ENCODE measurements at regions not wholly inside any gene's neighbourhood (a gene's known extent, or its start where the extent isn't known, plus 50 kb on each side); places are given as distances from the start of the nearest gene placed in this dataset.

- TF ChIP-seq EZH2 (IDR thresholded peaks at IDR 0.05; ENCODE audit: low read length) (no peak), CTCF (optimal IDR thresholded peaks at IDR 0.05 in 1 of 3, IDR thresholded peaks at IDR 0.05 in 1 of 3, conservative IDR thresholded peaks at IDR 0.05 in 1 of 3; ENCODE audit: extremely low read depth in 1 of 3, insufficient read depth in 2 of 3, low read length in 3 of 3) (no peak)
Measured at GRCh38 chr18:22044474-22045220, 124.7 kb upstream of the GATA6 start.

All from keratinocyte (primary cell).